ENCODE measurements at regions not wholly inside any gene's neighbourhood (a gene's known extent, or its start where the extent isn't known, plus 50 kb on each side); places are given as distances from the start of the nearest gene placed in this dataset.
"Not testable (repeated sequence)": the region's sequence is repeated elsewhere in the genome, so short reads cannot be mapped to it uniquely, and the experiment has no call there.

- H3K27ac ChIP-seq (ENCODE audit: low read length in 2 of 2): no peak overlapping the region
- H3K9ac ChIP-seq (ENCODE audit: low read length): no peak overlapping the region
- no peak overlapping the region for H3K4me3 ChIP-seq (ENCODE audit: control extremely low read depth in 1 of 5, extremely low read depth in 1 of 5, insufficient read depth in 1 of 5, low read depth in 2 of 5, low read length in 4 of 5)
- no peak for DNase-seq
- H4K20me1 ChIP-seq (ENCODE audit: control insufficient read depth, insufficient read depth, low read length, poor library complexity, severe bottlenecking): no peaks in the 10 kb centered on the region
- H2AFZ ChIP-seq (ENCODE audit: insufficient read depth, low read depth, low read length, poor library complexity, severe bottlenecking): no peak overlapping the region
- ChIA-PET POLR2A (no interaction called here), CTCF (no interaction called here)
- Mint-ChIP-seq H3K9me3 (ENCODE audit: insufficient read depth) (peaks cover 5% of the 10 kb centered on the region), H3K27me3 (no peaks in the 10 kb centered on the region), H3K4me3 (no peak overlapping the region), H3K4me1 (no peaks in the 10 kb centered on the region), H3K27ac (no peak overlapping the region)
- no peaks in the 10 kb centered on the region for H3K79me2 ChIP-seq (ENCODE audit: control insufficient read depth, insufficient read depth, low read length)
- TF ChIP-seq EZH2 (IDR thresholded peaks at IDR 0.05; ENCODE audit: borderline replicate concordance, insufficient read depth, low read depth, low read length, poor library complexity, severe bottlenecking) (no peak), CTCF (IDR thresholded peaks at IDR 0.05) (no peak)
- no peak overlapping the region for H3K4me2 ChIP-seq (replicated peaks; ENCODE audit: low read depth, low read length, poor library complexity, severe bottlenecking)
- no peak for ATAC-seq (ENCODE audit: low read depth)
- no peaks in the 10 kb centered on the region for H3K4me1 ChIP-seq (ENCODE audit: control insufficient read depth in 2 of 2, insufficient read depth in 2 of 2, low read length in 2 of 2)
- H3K9me3 ChIP-seq (ENCODE audit: control extremely low read depth in 1 of 3, control insufficient read depth in 2 of 3, insufficient read depth in 1 of 3, low read length in 2 of 3): no peaks in the 10 kb centered on the region
- 96% methylated on average over 6 of the region's 7 CpGs for WGBS (ENCODE audit: insufficient coverage)
- no peaks in the 10 kb centered on the region for H3K36me3 ChIP-seq (replicated peaks in 1 of 2; ENCODE audit: control extremely low read depth in 1 of 2, control insufficient read depth in 1 of 2, extremely low read depth in 1 of 2, insufficient read depth in 2 of 2, low read length in 1 of 2)
- no peaks in the 10 kb centered on the region for H3K27me3 ChIP-seq (replicated peaks in 1 of 4; ENCODE audit: control extremely low read depth in 1 of 4, control insufficient read depth in 3 of 4, insufficient read depth in 4 of 4, low read length in 3 of 4)
- intact Hi-C loops (cut with micrococcal nuclease): no loop called here
Observed at GRCh38 chr10:37067576-37067975, 57.8 kb upstream of the ANKRD30A start.

- DNase-seq; CTCF ChIA-PET; H3K36me3 ChIP-seq (replicated peaks in 1 of 2; ENCODE audit: control extremely low read depth in 1 of 2, control insufficient read depth in 1 of 2, extremely low read depth in 1 of 2, insufficient read depth in 2 of 2, low read length in 1 of 2); POLR2A ChIA-PET; H3K4me1 ChIP-seq (ENCODE audit: control insufficient read depth in 2 of 2, insufficient read depth in 2 of 2, low read length in 2 of 2); ATAC-seq (ENCODE audit: low read depth); H3K27ac Mint-ChIP-seq; H3K9me3 ChIP-seq (ENCODE audit: control extremely low read depth in 1 of 3, control insufficient read depth in 2 of 3, insufficient read depth in 1 of 3, low read length in 2 of 3); H4K20me1 ChIP-seq (ENCODE audit: control insufficient read depth, insufficient read depth, low read length, poor library complexity, severe bottlenecking); H3K27me3 Mint-ChIP-seq; H3K27me3 ChIP-seq (replicated peaks in 1 of 4; ENCODE audit: control extremely low read depth in 1 of 4, control insufficient read depth in 3 of 4, insufficient read depth in 4 of 4, low read length in 3 of 4); H3K4me2 ChIP-seq (replicated peaks; ENCODE audit: low read depth, low read length, poor library complexity, severe bottlenecking); H3K9me3 Mint-ChIP-seq (ENCODE audit: insufficient read depth); H3K4me1 Mint-ChIP-seq; H3K27ac ChIP-seq (ENCODE audit: low read length in 2 of 2); H3K79me2 ChIP-seq (ENCODE audit: control insufficient read depth, insufficient read depth, low read length); intact Hi-C loops (cut with micrococcal nuclease); H3K9ac ChIP-seq (ENCODE audit: low read length); H2AFZ ChIP-seq (ENCODE audit: insufficient read depth, low read depth, low read length, poor library complexity, severe bottlenecking); H3K4me3 Mint-ChIP-seq; H3K4me3 ChIP-seq (ENCODE audit: control extremely low read depth in 1 of 5, extremely low read depth in 1 of 5, insufficient read depth in 1 of 5, low read depth in 2 of 5, low read length in 4 of 5): not testable (repeated sequence)
- WGBS (ENCODE audit: insufficient coverage): 100% methylated on average over 4 of the region's 16 CpGs
Observed at GRCh38 chr10:37062296-37062695, 63.1 kb upstream of the ANKRD30A start.

Measured in B cell (primary cell).